Skeletal muscle satellite cell (primary cell): ENCODE measurements at regions not wholly inside any gene's neighbourhood (a gene's known extent, or its start where the extent isn't known, plus 50 kb on each side); places are given as distances from the start of the nearest gene placed in this dataset.
"Not testable (repeated sequence)": the region's sequence is repeated elsewhere in the genome, so short reads cannot be mapped to it uniquely, and the experiment has no call there.

Experiments
- H3K27me3 ChIP-seq: 2 replicates; pipeline ENCODE4 v1.7.0; 2013; ENCODE audit warnings: low read length; ENCODE audit not compliant: control insufficient read depth, insufficient read depth
- H3K36me3 ChIP-seq: 2 replicates; pipeline ENCODE4 v1.7.0; 2013; ENCODE audit warnings: mild to moderate bottlenecking, control low read depth, low read length; ENCODE audit not compliant: insufficient read depth
- H3K4me1 ChIP-seq: 2 replicates; pipeline ENCODE4 v1.7.0; 2013; ENCODE audit warnings: low read length; ENCODE audit not compliant: control insufficient read depth, insufficient read depth
- H3K4me2 ChIP-seq: 2 replicates; pipeline ENCODE4 v1.7.0; 2013; ENCODE audit warnings: mild to moderate bottlenecking, low read length
- H3K4me3 ChIP-seq: 2 replicates; pipeline ENCODE4 v1.7.0; 2013; ENCODE audit warnings: low read length
- H3K9ac ChIP-seq: 2 replicates; pipeline ENCODE4 v1.7.0; 2013; ENCODE audit warnings: mild to moderate bottlenecking, low read depth, low read length, moderate library complexity
- H3K9me3 ChIP-seq: replicated peaks from 2 replicates; pipeline ENCODE4 v1.7.0; 2013; ENCODE audit warnings: mild to moderate bottlenecking, control low read depth, low read length

DNA sequence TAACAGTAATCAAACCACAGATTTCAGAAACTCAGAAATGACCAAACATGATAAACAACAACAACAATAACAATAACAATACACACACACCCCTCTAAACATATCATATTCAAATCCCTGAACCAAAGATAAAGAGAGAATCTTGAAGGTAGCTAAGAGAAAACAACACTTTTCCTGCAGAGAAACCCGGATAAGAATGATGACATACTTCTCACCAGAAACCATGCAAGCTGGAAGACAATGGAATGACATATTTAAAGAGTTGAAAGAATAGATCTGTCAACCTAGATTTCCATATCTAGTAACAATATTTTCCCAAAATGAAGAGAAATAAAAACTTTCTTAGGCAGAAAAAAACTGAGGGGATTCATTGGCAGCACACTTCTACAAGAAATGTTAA is 138.1 kb downstream of the LIG4 start:
- H3K9ac ChIP-seq, result no peak overlapping the region
- H3K4me3 ChIP-seq, result no peak overlapping the region
- H3K4me2 ChIP-seq, result no peak overlapping the region
- no peaks in the 10 kb centered on the region for H3K4me1 ChIP-seq
- H3K9me3 ChIP-seq, result peaks cover 3% of the 10 kb centered on the region
- no peaks in the 10 kb centered on the region for H3K27me3 ChIP-seq
- no peaks in the 10 kb centered on the region for H3K36me3 ChIP-seq

DNA sequence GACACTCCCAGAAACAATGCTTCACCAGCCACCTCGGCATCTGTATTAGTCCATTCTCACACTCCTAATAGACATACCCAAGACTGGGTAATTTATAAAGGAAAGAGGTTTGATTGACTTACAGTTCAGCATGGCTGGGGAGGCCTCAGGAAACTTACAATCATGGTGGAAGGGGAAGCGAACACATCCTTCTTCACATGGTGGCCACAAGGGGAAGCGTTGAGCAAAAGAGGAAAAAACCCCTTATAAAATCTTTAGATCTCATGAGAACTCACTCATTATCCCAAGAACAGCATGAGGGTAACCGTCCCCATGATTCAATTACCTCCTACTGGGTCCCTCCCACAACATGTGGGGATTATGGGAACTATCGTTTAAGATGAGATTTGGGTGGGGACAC is 140.9 kb downstream of the LIG4 start:
- not testable (repeated sequence) for H3K9me3 ChIP-seq, H3K4me3 ChIP-seq, H3K4me1 ChIP-seq, H3K27me3 ChIP-seq, H3K36me3 ChIP-seq, H3K9ac ChIP-seq, H3K4me2 ChIP-seq

DNA sequence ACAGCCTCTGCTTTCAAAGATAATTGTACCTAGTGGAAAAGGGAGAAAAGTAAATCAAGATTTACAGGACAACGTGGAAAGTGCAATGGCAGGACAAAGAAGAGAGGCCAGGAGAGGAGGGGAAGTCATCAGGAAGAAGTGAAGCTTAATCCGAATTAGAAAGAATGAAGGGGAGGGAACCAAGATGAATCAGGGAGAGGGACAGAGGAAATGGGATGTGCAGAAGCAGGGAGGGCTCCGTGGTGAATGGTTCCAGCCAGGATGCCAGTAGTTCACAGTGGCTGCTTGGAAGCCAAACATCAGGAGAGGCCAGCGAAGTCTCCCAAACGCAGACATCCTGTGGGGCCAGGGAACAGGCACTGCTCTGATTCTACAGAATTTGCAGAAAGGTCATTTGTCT is 144.4 kb downstream of the LIG4 start:
- H3K4me3 ChIP-seq, result no peak overlapping the region
- no peak overlapping the region for H3K9ac ChIP-seq
- H3K36me3 ChIP-seq, result no peaks in the 10 kb centered on the region
- H3K4me1 ChIP-seq, result no peaks in the 10 kb centered on the region
- no peaks in the 10 kb centered on the region for H3K27me3 ChIP-seq
- H3K9me3 ChIP-seq, result peaks cover under 1% of the 10 kb centered on the region
- H3K4me2 ChIP-seq, result no peak overlapping the region

DNA sequence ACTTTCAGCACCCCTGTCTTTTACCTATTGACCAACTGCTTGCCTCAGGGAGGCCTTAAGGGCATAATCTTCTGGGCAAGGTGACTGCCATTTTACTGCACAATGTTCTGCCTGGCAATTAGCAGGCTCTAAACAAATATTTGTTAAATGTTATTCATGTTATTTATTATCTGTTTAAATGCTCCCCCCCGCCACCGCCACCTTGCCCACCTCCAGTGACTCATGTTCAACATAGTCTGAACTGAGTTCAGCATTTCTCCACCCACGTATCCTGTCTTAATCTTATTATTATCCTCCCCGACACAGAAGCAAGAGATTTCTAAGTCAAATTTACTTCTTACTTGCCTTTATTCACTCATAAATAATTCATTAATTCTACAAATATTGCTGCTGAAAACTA is 144.8 kb downstream of the LIG4 start:
- H3K4me2 ChIP-seq, result no peak overlapping the region

DNA sequence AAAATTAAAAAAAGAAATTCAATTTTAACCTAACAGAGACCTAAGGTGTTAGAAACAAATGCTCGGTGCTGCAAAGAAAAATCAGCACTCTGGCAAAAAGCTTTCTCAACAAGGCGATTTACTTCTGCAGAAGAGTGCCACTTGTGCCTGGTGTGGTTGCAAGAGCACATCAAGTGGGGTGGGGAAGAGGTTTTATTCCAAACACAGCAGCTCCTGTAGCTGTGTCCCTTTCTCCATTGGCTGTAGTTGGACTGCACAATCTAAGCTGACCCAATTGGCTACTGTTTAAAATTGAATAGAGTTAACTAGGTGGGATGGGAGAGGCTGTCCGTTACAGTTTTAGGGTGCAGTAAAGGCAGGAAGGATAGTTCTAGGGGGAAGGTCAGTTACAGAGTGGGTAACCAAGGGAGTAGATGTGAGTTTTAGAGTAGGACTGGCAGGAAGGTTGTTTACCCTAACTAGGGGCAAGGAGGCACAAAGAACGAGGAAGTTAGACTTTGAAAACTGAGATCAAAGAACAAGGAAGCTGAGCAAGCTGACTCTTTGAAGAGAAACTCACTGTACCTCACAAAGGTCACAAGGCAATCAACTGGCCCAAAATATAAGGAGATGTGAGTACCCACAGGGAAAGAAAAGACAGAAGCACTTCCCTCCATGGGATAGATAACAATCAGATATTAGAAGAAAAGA is 145.7 kb downstream of the LIG4 start:
- Histone ChIP-seq H3K4me2 (no peak overlapping the region), H3K4me1 (no peaks in the 10 kb centered on the region), H3K4me3 (no peak overlapping the region), H3K36me3 (no peaks in the 10 kb centered on the region), H3K9ac (no peak overlapping the region), H3K9me3 (no peaks in the 10 kb centered on the region), H3K27me3 (no peaks in the 10 kb centered on the region)

More for the DNA sequence above, 144.8 kb downstream of the LIG4 start:
- Histone ChIP-seq H3K4me3 (no peak overlapping the region), H3K9ac (no peak overlapping the region), H3K4me1 (no peaks in the 10 kb centered on the region), H3K9me3 (no peaks in the 10 kb centered on the region), H3K27me3 (no peaks in the 10 kb centered on the region), H3K36me3 (no peaks in the 10 kb centered on the region)

DNA sequence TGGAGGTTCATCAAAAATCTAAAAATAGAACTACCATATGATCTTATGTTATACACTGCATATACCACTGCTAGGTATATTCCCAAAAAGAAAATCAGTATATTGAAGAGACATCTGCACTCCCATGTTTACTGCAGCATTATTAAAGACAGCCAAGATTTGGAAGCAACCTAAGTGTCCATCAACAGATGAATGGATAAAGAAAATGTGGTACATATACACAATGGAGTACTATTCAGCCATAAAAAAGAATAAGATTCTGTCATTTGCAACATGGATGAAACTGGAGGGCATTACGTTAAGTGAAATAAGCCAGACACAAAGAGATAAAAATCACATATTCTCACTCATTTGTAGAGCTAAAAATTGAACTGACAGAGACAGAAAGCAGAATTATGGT is 151.0 kb downstream of the LIG4 start:
- H3K4me2 ChIP-seq, H3K27me3 ChIP-seq, H3K9me3 ChIP-seq, H3K36me3 ChIP-seq, H3K4me3 ChIP-seq, H3K4me1 ChIP-seq, H3K9ac ChIP-seq: not testable (repeated sequence)

DNA sequence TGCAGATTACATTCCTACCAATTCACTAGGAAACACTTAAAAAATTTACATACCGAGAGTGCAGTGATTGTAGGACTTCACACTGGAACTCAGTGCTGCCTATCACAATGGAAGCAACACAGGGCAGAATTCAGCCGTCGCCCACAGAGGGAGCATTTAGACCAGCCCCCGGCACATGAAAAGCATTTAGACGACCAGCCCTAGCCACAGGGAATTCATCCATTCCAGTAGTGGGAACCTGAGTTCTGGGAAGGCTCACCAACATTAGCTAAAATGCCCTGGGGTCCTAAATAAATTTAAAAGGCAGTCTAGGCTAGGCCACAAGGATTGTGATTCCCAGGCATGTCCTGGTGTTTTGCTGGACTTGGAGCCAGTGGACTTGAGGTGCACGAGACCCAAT is 155.2 kb downstream of the LIG4 start:
- Histone ChIP-seq H3K4me1 (no peaks in the 10 kb centered on the region), H3K36me3 (no peaks in the 10 kb centered on the region), H3K9ac (no peak overlapping the region), H3K9me3 (peaks cover 6% of the 10 kb centered on the region), H3K4me2 (no peak overlapping the region), H3K4me3 (no peak overlapping the region), H3K27me3 (no peaks in the 10 kb centered on the region)

DNA sequence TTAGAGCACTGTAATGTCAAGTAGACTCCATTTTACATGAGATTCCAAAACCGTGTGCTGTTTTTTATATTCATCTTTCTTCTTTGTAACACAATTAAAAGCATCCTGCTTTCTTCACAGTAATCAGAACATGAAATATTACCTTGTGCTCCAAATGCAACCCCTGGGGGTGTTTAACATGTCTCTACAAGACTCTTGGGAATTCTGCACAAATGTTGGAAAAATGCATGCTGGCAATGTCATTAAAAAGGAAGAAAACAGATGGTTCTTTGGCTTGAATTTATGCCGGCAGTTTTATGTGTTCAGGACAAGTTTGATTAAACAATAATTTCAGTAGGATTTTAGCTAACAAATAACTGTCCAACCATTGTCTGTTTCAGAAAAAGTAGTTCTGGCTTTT is 159.1 kb downstream of the LIG4 start:
- no peaks in the 10 kb centered on the region for H3K27me3 ChIP-seq
- no peaks in the 10 kb centered on the region for H3K4me1 ChIP-seq
- H3K9ac ChIP-seq, result no peak overlapping the region
- peaks cover 3% of the 10 kb centered on the region for H3K9me3 ChIP-seq
- H3K4me3 ChIP-seq, result no peak overlapping the region
- no peaks in the 10 kb centered on the region for H3K36me3 ChIP-seq
- H3K4me2 ChIP-seq, result no peak overlapping the region

DNA sequence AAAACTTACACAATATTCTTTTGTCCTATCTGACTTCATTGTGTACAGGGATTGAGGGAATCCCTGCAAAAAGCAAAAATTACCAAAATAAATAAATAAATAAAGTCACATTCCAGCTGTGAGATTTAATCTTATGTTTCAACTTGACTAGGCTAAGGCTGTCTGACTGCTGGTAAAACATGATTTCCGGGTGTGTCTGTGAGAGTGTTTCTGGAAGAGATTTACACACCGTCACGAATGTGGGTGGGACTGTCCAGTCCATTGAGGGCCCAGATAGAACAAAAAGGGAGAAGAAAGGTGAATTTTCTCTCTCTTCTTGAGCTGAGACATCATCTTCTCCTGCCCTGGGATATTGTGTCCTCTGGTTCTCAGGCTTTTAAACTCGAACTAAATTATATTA is 166.1 kb downstream of the LIG4 start:
- H3K4me2 ChIP-seq, result no peak overlapping the region
- H3K36me3 ChIP-seq, result no peaks in the 10 kb centered on the region
- H3K27me3 ChIP-seq, result no peaks in the 10 kb centered on the region
- peaks cover 6% of the 10 kb centered on the region for H3K9me3 ChIP-seq
- H3K4me1 ChIP-seq, result no peaks in the 10 kb centered on the region
- H3K9ac ChIP-seq, result no peak overlapping the region
- H3K4me3 ChIP-seq, result no peak overlapping the region

DNA sequence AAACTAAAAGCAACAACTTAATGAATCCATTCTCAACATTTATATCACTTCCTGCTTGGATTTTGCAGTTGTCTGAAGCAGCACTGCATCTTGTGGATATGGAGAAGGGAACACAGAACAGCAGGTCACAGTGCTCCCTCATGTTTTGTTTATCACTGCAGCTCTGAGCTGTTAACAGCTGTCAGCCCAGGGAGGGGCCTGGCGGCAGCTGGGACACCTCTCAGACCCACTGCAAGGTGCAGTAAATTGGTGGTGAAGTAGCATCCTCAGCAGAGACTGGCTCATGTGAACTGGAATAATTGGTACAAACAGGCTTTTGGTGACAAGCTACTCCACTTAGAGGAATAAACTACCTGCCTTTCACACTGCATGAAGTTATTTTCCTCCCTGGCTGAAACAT is 170.4 kb downstream of the LIG4 start:
- no peak overlapping the region for H3K4me2 ChIP-seq
- H3K4me1 ChIP-seq, result no peaks in the 10 kb centered on the region
- H3K9ac ChIP-seq, result no peak overlapping the region
- no peaks in the 10 kb centered on the region for H3K36me3 ChIP-seq
- peaks cover 11% of the 10 kb centered on the region for H3K9me3 ChIP-seq
- no peak overlapping the region for H3K4me3 ChIP-seq
- H3K27me3 ChIP-seq, result no peaks in the 10 kb centered on the region

DNA sequence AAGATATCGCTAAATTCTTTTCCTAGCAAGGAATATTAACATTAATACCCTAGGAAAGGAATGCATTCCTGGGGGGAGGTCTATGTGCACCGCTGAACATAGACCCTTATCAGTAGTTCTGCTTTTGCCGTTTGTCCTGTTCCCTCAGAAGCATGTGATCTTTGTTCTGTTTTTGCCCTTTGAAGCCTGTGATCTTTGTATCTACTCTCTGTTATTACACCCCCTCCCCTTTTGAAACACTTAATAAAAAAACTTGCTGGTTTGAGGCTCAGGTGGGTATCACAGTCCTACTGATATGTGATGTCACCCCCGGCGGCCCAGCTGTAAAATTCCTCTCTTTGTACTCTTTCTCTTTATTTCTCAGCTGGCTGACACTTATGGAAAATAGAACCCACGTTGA is 172.5 kb downstream of the LIG4 start:
- H3K4me2 ChIP-seq, H3K36me3 ChIP-seq, H3K4me3 ChIP-seq, H3K27me3 ChIP-seq, H3K9ac ChIP-seq, H3K4me1 ChIP-seq: not testable (repeated sequence)
- H3K9me3 ChIP-seq, result peaks cover 11% of the 10 kb centered on the region

DNA sequence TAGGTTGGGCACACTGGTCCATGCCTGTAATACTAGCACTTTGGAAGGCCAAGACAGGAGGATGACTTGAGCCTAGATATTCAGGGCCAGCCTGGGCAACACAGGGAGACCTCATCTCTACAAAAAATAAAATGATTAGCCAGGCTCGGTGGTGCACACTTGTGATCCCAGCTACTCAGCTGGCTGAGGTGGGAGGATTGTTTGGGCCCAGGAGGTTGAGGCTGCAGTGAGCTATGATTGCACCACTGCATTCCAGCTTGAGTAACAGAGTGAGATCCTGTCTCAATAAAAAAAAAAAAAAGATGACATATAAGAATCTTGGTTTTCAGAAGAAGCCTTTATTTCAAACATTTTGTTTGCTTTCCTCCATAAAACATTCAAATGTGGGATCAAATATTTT is 178.0 kb downstream of the LIG4 start:
- Histone ChIP-seq H3K9ac (no peak overlapping the region), H3K9me3 (peaks cover 6% of the 10 kb centered on the region), H3K4me3 (no peak overlapping the region), H3K36me3 (no peaks in the 10 kb centered on the region), H3K4me2 (no peak overlapping the region), H3K4me1 (no peaks in the 10 kb centered on the region), H3K27me3 (no peaks in the 10 kb centered on the region)
